Kidney (tissue), 13 donors: ENCODE measurements at regions not wholly inside any gene's neighbourhood (a gene's known extent, or its start where the extent isn't known, plus 50 kb on each side); places are given as distances from the start of the nearest gene placed in this dataset.

Source experiments
- DNase-seq, 5 donors: peaks; one replicate each; pipeline ENCODE4 v3.0.0-alpha.2; 2013 to 2020
- FAIRE-seq: peaks from 2 replicates; lab custom pipeline; 2012; peaks lifted over from hg19 to GRCh38; lab: Jason Lieb, UNC
- H3K27ac ChIP-seq, 2 donors: one replicate each; pipeline ENCODE4 v1.7.0; 2013; ENCODE audit warnings: low read depth in 2 of 2, low read length in 2 of 2, inconsistent platforms in 1 of 2
- H3K27me3 ChIP-seq: one replicate; pipeline ENCODE4 v1.7.1; 2013; ENCODE audit warnings: low read length, inconsistent platforms; ENCODE audit not compliant: control insufficient read depth, insufficient read depth
- H3K36me3 ChIP-seq, 3 donors: one replicate each; pipeline versions ENCODE4 v1.7.0 to v1.7.1; 2013; ENCODE audit warnings: low read length in 3 of 3, control low read depth in 1 of 3, inconsistent platforms in 1 of 3; ENCODE audit not compliant: insufficient read depth in 3 of 3, control insufficient read depth in 2 of 3
- H3K4me1 ChIP-seq, 3 donors: one replicate each; pipeline versions ENCODE4 v1.7.0 to v1.7.1; 2013; ENCODE audit warnings: low read length in 3 of 3, inconsistent platforms in 1 of 3, low read depth in 1 of 3; ENCODE audit not compliant: control insufficient read depth in 2 of 3, insufficient read depth in 2 of 3
- H3K4me3 ChIP-seq, 3 donors: one replicate each; pipeline versions ENCODE4 v1.7.0 to v1.8.1; 2013; ENCODE audit warnings: low read length in 3 of 3, control low read depth in 1 of 3, inconsistent platforms in 1 of 3
- H3K9ac ChIP-seq, 3 donors: one replicate each; pipeline versions ENCODE4 v1.7.0 to v1.7.1; 2013; ENCODE audit warnings: low read length in 3 of 3, control low read depth in 1 of 3, inconsistent platforms in 1 of 3
- H3K9me3 ChIP-seq, 3 donors: one replicate each; pipeline versions ENCODE4 v1.7.0 to v1.7.1; 2013; ENCODE audit warnings: low read length in 3 of 3, control low read depth in 1 of 3, inconsistent platforms in 1 of 3; ENCODE audit not compliant: control insufficient read depth in 2 of 3, insufficient read depth in 1 of 3
- intact Hi-C: fragments of 100-400 bp; cut with DNase I; formaldehyde crosslinking; loops from one replicate; pipeline ENCODE4 v1.11.1; 2022
- TF ChIP-seq, protein P1 (sequence below): IDR thresholded peaks from 3 replicates; pipeline ENCODE4 v1.5.1; 2012; ENCODE audit warnings: mild to moderate bottlenecking, moderate library complexity, borderline replicate concordance; ENCODE audit not compliant: insufficient read depth; ENCODE audit errors: extremely low read depth
- donor health status: control.
- donor health status: control.
- donor health status: control.
- donor health status: control.
- donor health status: control.
- donor health status: DM: yes; HTN: yes; CAD: no.
- donor health status: Normal renal cell carcinoma (clear cell type).

- Histone ChIP-seq H3K4me1 (no peaks in the 10 kb centered on the region), H3K36me3 (no peaks in the 10 kb centered on the region), H3K9me3 (no peaks in the 10 kb centered on the region), H3K9ac (no peak overlapping the region), H3K27me3 (no peaks in the 10 kb centered on the region), H3K4me3 (no peak overlapping the region), H3K27ac (no peak overlapping the region)
- intact Hi-C loops = no loop called here
- FAIRE-seq = no peak
- no peak for DNase-seq
- TF ChIP-seq, protein P1, sequence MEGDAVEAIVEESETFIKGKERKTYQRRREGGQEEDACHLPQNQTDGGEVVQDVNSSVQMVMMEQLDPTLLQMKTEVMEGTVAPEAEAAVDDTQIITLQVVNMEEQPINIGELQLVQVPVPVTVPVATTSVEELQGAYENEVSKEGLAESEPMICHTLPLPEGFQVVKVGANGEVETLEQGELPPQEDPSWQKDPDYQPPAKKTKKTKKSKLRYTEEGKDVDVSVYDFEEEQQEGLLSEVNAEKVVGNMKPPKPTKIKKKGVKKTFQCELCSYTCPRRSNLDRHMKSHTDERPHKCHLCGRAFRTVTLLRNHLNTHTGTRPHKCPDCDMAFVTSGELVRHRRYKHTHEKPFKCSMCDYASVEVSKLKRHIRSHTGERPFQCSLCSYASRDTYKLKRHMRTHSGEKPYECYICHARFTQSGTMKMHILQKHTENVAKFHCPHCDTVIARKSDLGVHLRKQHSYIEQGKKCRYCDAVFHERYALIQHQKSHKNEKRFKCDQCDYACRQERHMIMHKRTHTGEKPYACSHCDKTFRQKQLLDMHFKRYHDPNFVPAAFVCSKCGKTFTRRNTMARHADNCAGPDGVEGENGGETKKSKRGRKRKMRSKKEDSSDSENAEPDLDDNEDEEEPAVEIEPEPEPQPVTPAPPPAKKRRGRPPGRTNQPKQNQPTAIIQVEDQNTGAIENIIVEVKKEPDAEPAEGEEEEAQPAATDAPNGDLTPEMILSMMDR = no peak
These were observed 1080.2 kb upstream of the NRXN1 start for GRCh38 chr2:52112141-52112540.

GRCh38 chr2:52107124-52107523 is 1075.2 kb upstream of the NRXN1 start:
- intact Hi-C loops = no loop called here
- TF ChIP-seq, protein P1 = no peak
- Histone ChIP-seq H3K27ac (no peak overlapping the region), H3K27me3 (no peaks in the 10 kb centered on the region), H3K4me1 (no peaks in the 10 kb centered on the region), H3K36me3 (no peaks in the 10 kb centered on the region), H3K4me3 (no peak overlapping the region), H3K9ac (no peak overlapping the region), H3K9me3 (no peaks in the 10 kb centered on the region)
- DNase-seq (no peak), FAIRE-seq (no peak)

- FAIRE-seq = no peak
- H3K27me3 ChIP-seq = no peaks in the 10 kb centered on the region
- no peak for DNase-seq
- intact Hi-C loops = no loop called here
- TF ChIP-seq, protein P1 = no peak
- no peak overlapping the region for H3K27ac ChIP-seq
- no peak overlapping the region for H3K4me3 ChIP-seq
- H3K9me3 ChIP-seq = no peaks in the 10 kb centered on the region
- no peaks in the 10 kb centered on the region for H3K4me1 ChIP-seq
- H3K9ac ChIP-seq = no peak overlapping the region
- no peaks in the 10 kb centered on the region for H3K36me3 ChIP-seq
These were observed 1065.1 kb upstream of the NRXN1 start for GRCh38 chr2:52097071-52097470.

DNA sequence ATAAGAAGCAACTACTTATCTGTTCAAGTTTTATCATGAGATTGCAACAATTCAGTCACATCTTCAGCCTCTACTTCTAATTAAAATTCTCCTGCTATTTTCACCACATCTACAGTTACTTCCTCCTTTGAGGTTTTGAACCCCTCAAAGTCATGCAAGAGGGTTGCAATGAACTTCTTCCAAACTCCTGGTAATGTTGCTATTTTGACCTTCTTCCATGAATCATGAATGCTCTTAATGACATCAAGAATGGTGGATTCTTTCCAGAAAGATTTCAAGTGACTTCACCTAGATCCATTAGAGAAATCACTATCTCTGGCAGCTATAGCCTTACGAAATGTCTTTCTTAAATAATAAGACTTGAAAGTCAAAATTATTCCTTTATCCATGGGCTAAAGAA is 1052.8 kb upstream of the NRXN1 start:
- Histone ChIP-seq H3K27me3 (no peaks in the 10 kb centered on the region), H3K36me3 (no peaks in the 10 kb centered on the region), H3K4me3 (no peak overlapping the region), H3K4me1 (no peaks in the 10 kb centered on the region), H3K9me3 (no peaks in the 10 kb centered on the region), H3K27ac (no peak overlapping the region), H3K9ac (no peak overlapping the region)
- intact Hi-C loops = no loop called here
- TF ChIP-seq, protein P1 = no peak
- DNase-seq (no peak), FAIRE-seq (no peak)
